ENCODE measurements at regions not wholly inside any gene's neighbourhood (a gene's known extent, or its start where the extent isn't known, plus 50 kb on each side); places are given as distances from the start of the nearest gene placed in this dataset.

GRCh38 chr7:41256186-41256945, 446.5 kb downstream of the INHBA start:
- no peak overlapping the region for H3K4me3 ChIP-seq
- TF ChIP-seq EZH2phosphoT487 (IDR thresholded peaks at IDR 0.05; ENCODE audit: low read depth, severe bottlenecking, unreplicated experiment) (no peak), EZH2 (IDR thresholded peaks at IDR 0.05; ENCODE audit: borderline replicate concordance) (no peak), CTCF (IDR thresholded peaks at IDR 0.05; ENCODE audit: poor library complexity) (no peak)
- no peaks in the 10 kb centered on the region for H3K4me1 ChIP-seq (ENCODE audit: insufficient read depth)
- no peak overlapping the region for H3K4me2 ChIP-seq
- WGBS (ENCODE audit: low lambda C conversion rate, missing lambda C conversion rate), result 69% methylated on average over 5 of the region's 5 CpGs
- no peaks in the 10 kb centered on the region for H3K27me3 ChIP-seq
- H4K20me1 ChIP-seq (ENCODE audit: insufficient read depth, poor library complexity, severe bottlenecking), result no peaks in the 10 kb centered on the region
- no peaks in the 10 kb centered on the region for H3K36me3 ChIP-seq (replicated peaks; ENCODE audit: insufficient read depth, low read depth)
- no peak overlapping the region for H3K27ac ChIP-seq
- no peaks in the 10 kb centered on the region for H3K79me2 ChIP-seq
- H3K9me3 ChIP-seq (ENCODE audit: low read depth), result no peaks in the 10 kb centered on the region
- no peaks in the 10 kb centered on the region for H3K9me2 ChIP-seq (replicated peaks; ENCODE audit: insufficient read depth)
- H2AFZ ChIP-seq, result no peak overlapping the region
- DNase-seq (ENCODE audit: low spot score), result no peak

GRCh38 chr7:41255716-41256115, 447.2 kb downstream of the INHBA start:
- TF ChIP-seq EZH2phosphoT487 (IDR thresholded peaks at IDR 0.05; ENCODE audit: low read depth, severe bottlenecking, unreplicated experiment) (no peak), EZH2 (IDR thresholded peaks at IDR 0.05; ENCODE audit: borderline replicate concordance) (no peak), CTCF (IDR thresholded peaks at IDR 0.05; ENCODE audit: poor library complexity) (no peak)
- no peak overlapping the region for H3K27ac ChIP-seq
- no peaks in the 10 kb centered on the region for H3K9me2 ChIP-seq (replicated peaks; ENCODE audit: insufficient read depth)
- DNase-seq (ENCODE audit: low spot score), result no peak
- no peaks in the 10 kb centered on the region for H3K4me1 ChIP-seq (ENCODE audit: insufficient read depth)
- no peaks in the 10 kb centered on the region for H3K27me3 ChIP-seq
- H3K36me3 ChIP-seq (replicated peaks; ENCODE audit: insufficient read depth, low read depth), result no peaks in the 10 kb centered on the region
- H2AFZ ChIP-seq, result no peak overlapping the region
- H4K20me1 ChIP-seq (ENCODE audit: insufficient read depth, poor library complexity, severe bottlenecking), result no peaks in the 10 kb centered on the region
- no peak overlapping the region for H3K4me3 ChIP-seq
- H3K9me3 ChIP-seq (ENCODE audit: low read depth), result no peaks in the 10 kb centered on the region
- no peak overlapping the region for H3K4me2 ChIP-seq
- WGBS (ENCODE audit: low lambda C conversion rate, missing lambda C conversion rate), result 77% methylated on average over 2 of the region's 2 CpGs
- no peaks in the 10 kb centered on the region for H3K79me2 ChIP-seq

- no peaks in the 10 kb centered on the region for H3K4me1 ChIP-seq (ENCODE audit: insufficient read depth)
- no peak overlapping the region for H3K4me2 ChIP-seq
- H3K79me2 ChIP-seq, result no peaks in the 10 kb centered on the region
- no peaks in the 10 kb centered on the region for H3K9me2 ChIP-seq (replicated peaks; ENCODE audit: insufficient read depth)
- H3K27me3 ChIP-seq, result no peaks in the 10 kb centered on the region
- no peak overlapping the region for H3K4me3 ChIP-seq
- H4K20me1 ChIP-seq (ENCODE audit: insufficient read depth, poor library complexity, severe bottlenecking), result no peaks in the 10 kb centered on the region
- WGBS (ENCODE audit: low lambda C conversion rate, missing lambda C conversion rate), result 90% methylated on average over 3 of the region's 3 CpGs
- no peak overlapping the region for H3K27ac ChIP-seq
- H2AFZ ChIP-seq, result no peak overlapping the region
- DNase-seq (ENCODE audit: low spot score), result no peak
- H3K9me3 ChIP-seq (ENCODE audit: low read depth), result no peaks in the 10 kb centered on the region
- no peaks in the 10 kb centered on the region for H3K36me3 ChIP-seq (replicated peaks; ENCODE audit: insufficient read depth, low read depth)
- TF ChIP-seq CTCF (IDR thresholded peaks at IDR 0.05; ENCODE audit: poor library complexity) (no peak), EZH2 (IDR thresholded peaks at IDR 0.05; ENCODE audit: borderline replicate concordance) (no peak), EZH2phosphoT487 (IDR thresholded peaks at IDR 0.05; ENCODE audit: low read depth, severe bottlenecking, unreplicated experiment) (no peak)
Measured at GRCh38 chr7:41255113-41255512, 447.8 kb downstream of the INHBA start.
